ENCODE measurements at regions not wholly inside any gene's neighbourhood (a gene's known extent, or its start where the extent isn't known, plus 50 kb on each side); places are given as distances from the start of the nearest gene placed in this dataset.

DNA sequence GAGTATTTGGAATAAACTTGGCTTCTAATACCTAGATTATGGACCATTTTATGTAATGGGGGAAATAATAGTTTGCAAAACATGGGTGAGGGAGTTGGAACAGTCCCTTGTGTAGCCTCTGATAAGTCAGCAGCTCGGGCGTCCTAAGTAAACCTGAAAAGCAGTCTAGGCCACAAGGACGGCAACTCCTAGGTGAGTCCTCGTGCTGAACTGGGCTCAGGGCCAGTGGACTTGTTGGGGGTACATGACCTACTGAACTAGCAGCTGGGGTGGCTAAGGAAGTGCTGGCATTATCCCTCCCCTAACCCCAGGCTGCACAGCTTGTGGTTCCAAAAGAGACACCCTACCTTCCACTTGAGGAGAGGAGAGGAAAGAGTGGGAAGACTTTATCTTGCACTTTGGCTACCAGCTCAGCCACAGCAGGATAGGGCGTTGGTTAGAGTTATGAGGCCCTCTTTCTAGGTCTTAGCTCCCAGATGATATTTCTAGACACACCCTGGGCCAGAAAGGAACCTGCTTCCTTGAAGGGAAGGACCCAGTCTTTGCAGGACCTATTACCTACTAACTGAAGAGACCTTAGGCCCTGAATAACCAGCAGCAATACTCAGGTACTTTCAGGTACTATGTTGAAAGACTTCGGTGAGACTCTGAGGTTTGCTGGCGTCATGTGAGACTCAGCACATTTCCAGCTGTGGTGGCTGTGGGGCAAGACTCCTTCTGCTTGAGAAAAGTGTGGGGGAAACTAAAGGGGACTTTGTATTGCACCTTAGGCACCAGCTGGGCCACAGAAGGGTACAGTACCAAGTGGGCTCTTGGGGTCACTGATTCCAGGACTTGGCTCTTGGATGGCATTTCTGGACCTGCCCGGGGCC is 71.0 kb downstream of the AQP4 start:
- Histone ChIP-seq H3K27me3 (ENCODE audit: insufficient read depth, low read length) (no peaks in the 10 kb centered on the region), H3K4me3 (ENCODE audit: low read length) (no peak overlapping the region), H3K4me1 (ENCODE audit: insufficient read depth, low read length) (no peaks in the 10 kb centered on the region), H3K9me3 (ENCODE audit: low read depth, low read length) (no peaks in the 10 kb centered on the region)

DNA sequence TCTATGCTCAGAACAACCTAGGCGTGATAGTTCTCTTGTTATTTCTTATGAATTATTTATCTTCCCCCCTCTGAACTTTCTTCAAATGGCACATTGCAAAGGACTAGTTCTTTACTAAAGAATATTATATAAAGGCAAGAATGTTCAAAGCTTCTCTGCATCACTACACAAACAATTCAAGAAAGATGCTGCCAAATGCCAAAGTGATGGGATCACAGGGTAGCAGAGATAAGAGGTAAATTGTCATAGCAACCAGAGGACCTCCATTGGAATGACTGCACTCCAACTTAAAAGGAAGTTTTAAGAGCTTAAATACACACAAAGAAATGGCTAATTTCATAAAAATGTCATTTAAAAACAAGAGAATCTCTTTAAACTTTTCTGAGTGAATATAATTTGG is 72.8 kb downstream of the AQP4 start:
- no peaks in the 10 kb centered on the region for H3K9me3 ChIP-seq (ENCODE audit: low read depth, low read length)
- no peaks in the 10 kb centered on the region for H3K27me3 ChIP-seq (ENCODE audit: insufficient read depth, low read length)
- H3K4me1 ChIP-seq (ENCODE audit: insufficient read depth, low read length) = no peaks in the 10 kb centered on the region

DNA sequence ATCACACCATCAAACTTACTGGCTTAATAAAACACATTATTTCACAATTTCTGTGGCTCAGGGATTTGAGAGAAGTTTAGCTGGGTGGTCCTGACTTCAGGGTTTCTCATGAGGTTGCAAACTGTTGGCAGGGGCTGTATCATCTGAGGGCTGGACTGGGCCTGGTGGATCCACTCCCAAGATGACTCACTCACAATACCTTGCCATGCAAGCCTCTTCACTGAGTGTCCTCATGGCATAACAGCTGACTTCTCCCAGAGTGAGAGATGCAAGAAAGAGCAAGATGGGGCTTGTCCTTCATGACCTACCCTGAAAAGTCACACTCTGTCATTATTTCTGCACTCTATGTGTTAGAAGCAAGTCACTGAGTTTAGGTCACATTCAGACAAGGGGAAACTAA is 73.8 kb downstream of the AQP4 start:
- H3K9me3 ChIP-seq (ENCODE audit: low read depth, low read length) = no peaks in the 10 kb centered on the region
- H3K4me3 ChIP-seq (ENCODE audit: low read length) = no peak overlapping the region
- no peaks in the 10 kb centered on the region for H3K27me3 ChIP-seq (ENCODE audit: insufficient read depth, low read length)
- no peaks in the 10 kb centered on the region for H3K4me1 ChIP-seq (ENCODE audit: insufficient read depth, low read length)

More for the DNA sequence above, 72.8 kb downstream of the AQP4 start:
- H3K4me3 ChIP-seq (ENCODE audit: low read length) = no peak overlapping the region

DNA sequence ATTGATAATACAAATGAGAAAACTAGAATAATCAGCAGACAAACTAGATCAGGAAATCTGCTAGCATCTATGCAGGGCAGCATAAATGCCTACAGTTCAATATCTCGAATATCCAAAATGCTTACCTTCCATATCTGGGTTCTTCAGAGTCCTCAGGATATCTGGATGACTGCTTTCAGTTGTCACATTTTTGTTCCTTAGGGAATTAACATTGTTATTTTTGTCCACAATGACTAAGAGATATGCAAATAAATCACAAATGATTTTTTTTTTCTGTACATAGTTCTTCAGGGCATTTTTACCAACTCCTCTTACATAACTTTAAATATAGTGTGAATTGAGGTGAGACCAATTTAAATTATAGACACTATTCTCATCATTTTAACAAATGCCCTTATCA is 80.9 kb downstream of the AQP4 start:
- Histone ChIP-seq H3K4me1 (ENCODE audit: insufficient read depth, low read length) (peaks cover 5% of the 10 kb centered on the region), H3K27me3 (ENCODE audit: insufficient read depth, low read length) (no peaks in the 10 kb centered on the region), H3K4me3 (ENCODE audit: low read length) (no peak overlapping the region), H3K9me3 (ENCODE audit: low read depth, low read length) (no peaks in the 10 kb centered on the region)

DNA sequence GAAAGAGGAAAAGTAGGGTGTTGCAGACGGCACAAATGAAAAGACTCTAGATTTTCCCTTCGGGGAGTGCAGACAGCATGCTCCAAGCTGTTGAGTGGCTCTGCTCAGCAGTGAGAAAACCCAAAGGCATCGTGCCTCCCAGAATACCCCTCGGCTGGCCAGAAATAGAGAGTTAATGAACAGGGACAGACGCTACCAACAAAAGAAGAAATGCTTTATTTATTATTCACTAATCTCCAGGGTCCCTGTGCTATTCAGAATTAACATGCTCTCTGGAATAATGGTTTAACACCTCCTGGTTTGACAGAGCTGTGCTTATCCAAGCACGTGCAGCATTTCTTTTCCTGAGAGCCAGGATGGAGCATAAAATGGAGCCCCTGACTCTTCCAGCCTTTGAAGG is 82.3 kb downstream of the AQP4 start:
- no peak overlapping the region for H3K4me3 ChIP-seq (ENCODE audit: low read length)
- no peaks in the 10 kb centered on the region for H3K27me3 ChIP-seq (ENCODE audit: insufficient read depth, low read length)
- peaks cover 5% of the 10 kb centered on the region for H3K4me1 ChIP-seq (ENCODE audit: insufficient read depth, low read length)
- H3K9me3 ChIP-seq (ENCODE audit: low read depth, low read length) = no peaks in the 10 kb centered on the region

DNA sequence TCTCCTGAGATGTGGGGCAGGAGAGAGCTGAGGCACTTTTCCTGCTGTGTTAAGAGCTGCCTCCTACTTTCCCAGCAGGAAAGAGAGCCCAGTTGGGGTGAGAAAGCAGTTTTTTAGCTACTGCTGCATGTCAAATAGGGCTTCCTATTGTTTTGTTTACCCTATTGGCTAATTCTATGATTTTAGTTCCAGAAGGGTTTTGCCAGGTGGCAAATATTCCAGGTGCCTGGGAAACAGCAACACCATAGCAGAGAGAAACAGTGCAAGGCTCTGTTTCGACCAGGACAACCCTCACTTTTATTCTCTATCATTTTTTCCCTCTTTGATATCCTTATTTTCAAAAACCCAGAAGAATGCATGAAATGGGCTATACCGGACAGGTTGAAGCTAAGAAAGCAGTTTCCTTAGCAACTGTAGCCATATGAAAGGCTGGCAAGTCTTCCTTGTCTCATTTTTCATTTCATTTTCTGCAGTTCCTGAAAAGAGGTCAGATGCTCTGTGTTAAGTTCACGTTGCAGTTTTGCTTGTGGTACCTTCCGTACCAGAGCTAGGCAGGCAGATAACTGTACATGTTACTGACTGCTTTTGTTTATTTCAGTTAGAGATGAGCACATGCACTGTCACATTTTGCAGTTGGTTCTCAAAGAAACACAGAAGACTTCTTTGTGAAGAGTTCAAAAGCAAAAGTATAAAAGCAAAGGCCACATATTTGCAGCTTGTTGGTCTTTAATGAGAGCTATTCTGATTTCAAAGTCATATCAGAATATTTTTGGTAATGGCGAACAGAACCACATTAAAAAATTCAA is 84.8 kb downstream of the AQP4 start:
- H3K9me3 ChIP-seq (ENCODE audit: low read depth, low read length) = no peaks in the 10 kb centered on the region
- peaks cover 18% of the 10 kb centered on the region for H3K4me1 ChIP-seq (ENCODE audit: insufficient read depth, low read length)
- H3K4me3 ChIP-seq (ENCODE audit: low read length) = no peak overlapping the region
- no peaks in the 10 kb centered on the region for H3K27me3 ChIP-seq (ENCODE audit: insufficient read depth, low read length)

DNA sequence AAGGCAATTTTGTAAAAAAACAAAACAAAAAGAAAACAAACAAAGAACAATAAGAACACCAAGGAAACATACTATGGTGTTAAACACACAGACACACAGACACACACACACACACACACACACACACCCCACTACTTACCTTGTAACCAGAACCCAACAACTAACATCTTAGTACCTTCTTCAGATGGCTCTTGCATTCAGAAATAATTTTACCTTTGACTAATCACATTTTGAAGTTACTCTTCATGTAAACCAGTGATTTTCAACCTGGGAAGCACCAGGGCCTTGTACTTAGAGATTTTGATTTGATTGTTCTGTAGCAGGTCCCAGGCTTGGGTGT is 87.5 kb downstream of the AQP4 start:
- no peak overlapping the region for H3K4me3 ChIP-seq (ENCODE audit: low read length)
- peaks cover 24% of the 10 kb centered on the region for H3K4me1 ChIP-seq (ENCODE audit: insufficient read depth, low read length)
- no peaks in the 10 kb centered on the region for H3K9me3 ChIP-seq (ENCODE audit: low read depth, low read length)
- H3K27me3 ChIP-seq (ENCODE audit: insufficient read depth, low read length) = no peaks in the 10 kb centered on the region

DNA sequence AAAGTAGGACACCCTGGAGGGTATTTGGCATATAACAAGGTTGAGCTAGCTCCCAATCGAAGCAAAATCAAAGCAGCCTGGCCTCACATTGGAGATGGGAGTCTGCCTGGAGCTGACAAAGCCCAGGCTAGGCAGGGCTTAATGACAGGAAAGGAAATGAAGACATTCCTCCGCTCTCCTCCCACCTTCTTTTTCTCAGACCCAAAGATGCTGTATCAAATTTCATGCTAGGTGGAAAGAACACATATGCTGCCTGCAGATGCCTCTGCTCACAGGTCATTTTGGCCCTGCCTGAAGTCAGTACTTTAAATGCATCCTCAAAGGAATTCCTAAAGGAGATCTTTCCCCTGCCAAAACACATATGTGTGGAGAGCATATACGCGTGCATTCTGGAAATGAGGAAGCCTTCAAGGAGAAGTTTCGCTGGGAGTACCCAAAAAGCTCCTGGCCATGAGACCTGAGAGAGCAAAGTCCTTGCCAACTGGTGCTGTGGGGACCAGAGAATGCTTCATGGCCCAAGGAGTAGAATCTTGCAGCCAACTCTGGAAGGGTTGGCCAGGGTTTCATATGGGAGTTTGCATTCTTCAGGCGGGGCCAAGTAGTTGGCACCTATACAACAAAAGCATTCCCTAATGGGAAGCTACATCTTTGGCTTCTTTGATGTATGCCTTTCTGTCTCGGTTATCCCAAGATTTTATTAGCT is 88.0 kb downstream of the AQP4 start:
- Histone ChIP-seq H3K27me3 (ENCODE audit: insufficient read depth, low read length) (no peaks in the 10 kb centered on the region), H3K4me3 (ENCODE audit: low read length) (no peak overlapping the region), H3K4me1 (ENCODE audit: insufficient read depth, low read length) (peaks cover 24% of the 10 kb centered on the region), H3K9me3 (ENCODE audit: low read depth, low read length) (no peaks in the 10 kb centered on the region)

DNA sequence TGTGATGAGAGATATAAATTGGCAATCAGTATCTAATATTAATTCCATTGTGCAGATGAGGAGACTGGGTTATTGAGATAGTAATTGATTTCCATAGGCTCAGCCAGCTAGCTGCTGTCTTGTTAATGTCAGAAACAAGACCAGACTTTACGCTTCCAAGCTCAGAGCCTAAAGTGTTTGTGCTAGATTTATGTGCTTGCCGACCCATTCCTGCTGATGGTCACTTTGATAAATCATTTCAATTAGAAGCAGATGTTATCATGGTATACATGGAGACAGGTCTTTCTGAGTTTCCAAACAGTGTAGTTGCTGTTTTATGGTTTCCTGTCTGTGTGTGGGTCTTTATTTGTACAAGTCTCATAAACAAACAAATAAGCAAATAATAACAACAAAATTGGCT is 92.8 kb downstream of the AQP4 start:
- Histone ChIP-seq H3K9me3 (ENCODE audit: low read depth, low read length) (no peaks in the 10 kb centered on the region), H3K4me3 (ENCODE audit: low read length) (no peak overlapping the region), H3K27me3 (ENCODE audit: insufficient read depth, low read length) (no peaks in the 10 kb centered on the region), H3K4me1 (ENCODE audit: insufficient read depth, low read length) (peaks cover 18% of the 10 kb centered on the region)

DNA sequence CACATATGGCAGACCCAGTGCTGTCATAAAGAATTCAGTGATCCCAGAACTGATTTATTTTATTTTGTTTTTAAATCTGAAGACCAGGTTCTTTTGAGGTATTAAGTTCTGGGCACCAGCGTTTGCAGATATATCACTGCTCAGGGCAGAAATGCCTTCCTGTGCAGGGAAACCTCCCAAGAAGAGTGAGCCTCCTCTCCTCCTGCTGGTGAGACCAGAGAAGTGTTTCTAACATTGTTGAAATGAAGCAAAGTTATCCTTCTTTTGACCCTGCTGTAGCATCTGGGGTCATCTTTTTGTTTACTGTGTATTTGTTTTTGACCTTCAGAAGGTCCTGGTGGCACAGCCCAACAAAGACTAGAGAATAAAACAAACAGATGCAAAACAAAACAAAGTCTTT is 94.0 kb downstream of the AQP4 start:
- H3K4me1 ChIP-seq (ENCODE audit: insufficient read depth, low read length) = peaks cover 6% of the 10 kb centered on the region
- H3K4me3 ChIP-seq (ENCODE audit: low read length) = no peak overlapping the region
- H3K9me3 ChIP-seq (ENCODE audit: low read depth, low read length) = no peaks in the 10 kb centered on the region
- H3K27me3 ChIP-seq (ENCODE audit: insufficient read depth, low read length) = no peaks in the 10 kb centered on the region

DNA sequence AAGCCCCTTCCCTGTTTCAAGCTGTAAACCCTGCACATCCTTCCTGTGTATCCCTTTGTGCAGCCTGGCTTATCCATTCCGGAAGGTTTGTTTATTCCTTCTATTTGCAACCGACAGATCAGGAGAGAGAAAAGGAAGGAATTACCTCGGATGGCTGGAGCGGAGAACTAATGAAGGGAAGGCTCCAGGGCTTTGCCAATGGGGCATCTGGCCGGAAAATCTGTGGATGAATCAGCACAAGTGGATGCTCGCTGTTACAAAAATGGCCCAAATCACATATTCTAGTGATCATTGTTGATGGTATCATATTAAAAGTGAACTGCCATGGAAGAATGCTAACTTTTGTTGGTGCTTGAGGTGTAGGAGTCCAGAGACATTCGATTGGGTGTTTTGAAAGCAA is 97.1 kb downstream of the AQP4 start:
- Histone ChIP-seq H3K4me3 (ENCODE audit: low read length) (no peak overlapping the region), H3K27me3 (ENCODE audit: insufficient read depth, low read length) (no peaks in the 10 kb centered on the region), H3K9me3 (ENCODE audit: low read depth, low read length) (no peaks in the 10 kb centered on the region), H3K4me1 (ENCODE audit: insufficient read depth, low read length) (peaks cover 3% of the 10 kb centered on the region)

DNA sequence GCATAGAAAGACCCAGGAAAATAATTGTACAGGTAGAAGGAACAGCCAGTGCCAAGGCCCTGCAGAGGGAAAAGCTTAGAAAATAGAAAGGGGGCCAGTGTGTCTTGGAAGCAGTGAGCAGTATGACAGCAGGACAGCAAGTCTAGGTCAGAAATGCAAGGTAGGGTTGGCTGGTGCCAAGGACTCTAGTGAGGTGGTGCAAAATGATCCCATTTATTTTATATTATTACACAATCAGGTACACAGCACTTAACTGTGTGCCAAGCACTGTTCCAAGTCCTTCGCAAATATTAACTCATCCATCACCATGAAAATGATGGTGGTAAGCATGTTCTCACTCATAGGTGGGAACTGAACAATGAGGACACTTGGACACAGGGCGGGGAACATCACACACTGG is 100.0 kb downstream of the AQP4 start:
- H3K4me1 ChIP-seq (ENCODE audit: insufficient read depth, low read length) = peaks cover 7% of the 10 kb centered on the region
- no peaks in the 10 kb centered on the region for H3K27me3 ChIP-seq (ENCODE audit: insufficient read depth, low read length)
- no peak overlapping the region for H3K4me3 ChIP-seq (ENCODE audit: low read length)
- no peaks in the 10 kb centered on the region for H3K9me3 ChIP-seq (ENCODE audit: low read depth, low read length)

DNA sequence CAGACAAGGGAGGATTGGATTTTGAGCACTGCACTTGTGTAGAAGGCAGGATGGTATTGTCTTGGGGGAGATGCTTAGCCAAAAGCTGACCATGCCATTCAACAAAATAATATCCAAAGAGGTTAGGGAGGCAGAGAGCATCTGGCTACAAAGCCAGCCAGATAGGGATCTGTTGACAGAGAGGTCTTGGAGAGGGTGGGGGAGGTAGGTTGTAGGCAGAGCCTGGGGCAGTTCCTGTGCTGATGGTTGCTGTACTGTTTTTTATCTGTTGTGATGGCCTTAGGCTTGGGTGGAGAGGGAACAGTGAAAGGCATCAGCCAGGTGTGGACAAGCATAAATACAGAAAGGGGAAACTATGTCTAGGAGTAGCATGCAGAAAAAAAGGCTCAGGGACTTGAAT is 100.9 kb downstream of the AQP4 start:
- H3K4me1 ChIP-seq (ENCODE audit: insufficient read depth, low read length) = peaks cover 7% of the 10 kb centered on the region
- H3K9me3 ChIP-seq (ENCODE audit: low read depth, low read length) = no peaks in the 10 kb centered on the region
- H3K27me3 ChIP-seq (ENCODE audit: insufficient read depth, low read length) = no peaks in the 10 kb centered on the region
- H3K4me3 ChIP-seq (ENCODE audit: low read length) = no peak overlapping the region

DNA sequence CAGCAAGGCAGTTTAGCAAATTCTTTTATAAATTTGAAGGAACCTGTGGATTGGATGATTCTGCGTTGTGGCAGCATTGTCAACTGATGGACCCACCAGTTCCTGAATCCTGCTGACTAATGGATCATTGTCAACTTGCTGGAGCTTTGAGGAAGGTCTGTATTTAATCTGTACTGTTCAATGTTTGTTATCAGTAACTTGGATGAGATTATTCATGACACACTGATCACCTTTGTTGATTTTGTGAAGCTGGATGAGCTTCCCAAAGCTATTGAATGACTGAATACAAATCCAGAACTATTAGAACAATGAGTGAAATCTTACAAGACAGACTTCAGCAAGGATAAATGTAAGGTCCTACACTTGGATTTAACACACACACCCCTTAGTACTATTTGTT is 101.3 kb downstream of the AQP4 start:
- no peaks in the 10 kb centered on the region for H3K9me3 ChIP-seq (ENCODE audit: low read depth, low read length)
- no peaks in the 10 kb centered on the region for H3K27me3 ChIP-seq (ENCODE audit: insufficient read depth, low read length)
- H3K4me3 ChIP-seq (ENCODE audit: low read length) = no peak overlapping the region
- peaks cover 7% of the 10 kb centered on the region for H3K4me1 ChIP-seq (ENCODE audit: insufficient read depth, low read length)

DNA sequence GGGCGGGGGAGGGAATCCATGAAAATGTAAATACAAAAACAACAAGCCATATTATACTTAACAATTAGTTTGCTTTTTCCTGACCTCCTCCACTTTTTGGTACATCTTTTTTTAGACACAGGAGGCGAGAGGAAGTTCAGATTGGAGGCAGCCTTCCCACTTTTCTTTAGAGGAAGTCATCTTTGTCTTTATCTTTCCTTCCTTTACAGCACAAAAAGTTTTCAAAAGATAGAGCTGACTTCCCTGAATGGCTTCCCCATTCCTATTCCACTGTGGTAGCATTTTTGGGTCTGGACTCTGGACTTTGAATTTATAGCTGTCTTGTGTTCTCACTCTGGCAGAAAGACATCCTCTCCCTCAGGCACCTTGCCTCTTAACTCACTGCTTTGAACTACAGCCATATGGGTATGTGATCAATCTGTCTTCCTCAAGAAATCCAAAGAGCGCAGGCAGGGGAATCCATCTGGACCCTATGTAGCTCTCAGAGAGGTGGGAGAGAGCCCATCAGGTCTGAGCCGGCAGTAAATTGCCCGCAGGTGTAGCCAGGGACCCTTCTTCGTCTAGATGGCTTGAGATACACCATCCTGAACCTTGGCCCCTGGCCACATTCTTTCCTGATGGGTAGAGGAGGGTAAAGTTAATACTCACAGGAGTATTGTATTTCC is 101.9 kb downstream of the AQP4 start:
- Histone ChIP-seq H3K4me1 (ENCODE audit: insufficient read depth, low read length) (peaks cover 7% of the 10 kb centered on the region), H3K27me3 (ENCODE audit: insufficient read depth, low read length) (no peaks in the 10 kb centered on the region), H3K9me3 (ENCODE audit: low read depth, low read length) (no peaks in the 10 kb centered on the region), H3K4me3 (ENCODE audit: low read length) (no peak overlapping the region)
